HG02840 (cell line): ENCODE measurements at regions not wholly inside any gene's neighbourhood (a gene's known extent, or its start where the extent isn't known, plus 50 kb on each side); places are given as distances from the start of the nearest gene placed in this dataset.
"Not testable (repeated sequence)": the region's sequence is repeated elsewhere in the genome, so short reads cannot be mapped to it uniquely, and the experiment has no call there.

Experiments
- ATAC-seq: cut with Tn5 transposase; IDR thresholded peaks from one replicate; pipeline ENCODE4 v1.9.1; 2021; ENCODE audit warnings: mild to moderate bottlenecking, moderate library complexity, moderate number of reproducible peaks; ENCODE audit not compliant: unreplicated experiment, low FRiP score

DNA sequence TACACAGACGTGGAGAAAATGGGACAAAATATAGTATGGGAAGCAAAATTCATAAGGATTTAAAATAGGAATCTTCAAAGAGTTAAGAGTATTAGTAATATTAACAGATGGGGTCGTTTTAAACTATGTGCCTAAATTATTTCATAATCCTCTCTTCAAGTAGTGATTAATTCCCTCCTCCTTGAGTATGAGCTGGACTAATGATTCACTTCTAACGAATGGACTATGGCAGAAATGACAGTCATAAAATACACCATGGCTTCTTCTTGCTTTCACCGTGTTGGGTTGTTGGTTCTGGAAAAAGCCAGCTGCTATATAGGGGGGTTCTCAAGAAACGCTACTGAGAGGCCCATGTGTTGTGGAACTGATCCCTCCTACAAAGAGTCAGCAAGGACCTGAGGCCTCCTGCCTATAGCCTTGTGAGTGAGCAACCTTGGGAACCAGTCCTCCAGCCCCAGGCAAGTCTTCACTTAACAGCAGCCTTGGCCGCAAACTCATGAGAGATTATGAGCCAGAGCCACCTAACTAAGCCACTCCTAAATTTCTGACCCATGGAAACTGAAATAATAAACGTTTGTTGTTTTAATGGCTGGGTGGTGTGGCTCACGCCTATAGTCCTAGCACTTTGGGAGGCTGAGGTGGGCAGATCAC, 64.8 kb upstream of the ABHD2 start:
- no peak for ATAC-seq

DNA sequence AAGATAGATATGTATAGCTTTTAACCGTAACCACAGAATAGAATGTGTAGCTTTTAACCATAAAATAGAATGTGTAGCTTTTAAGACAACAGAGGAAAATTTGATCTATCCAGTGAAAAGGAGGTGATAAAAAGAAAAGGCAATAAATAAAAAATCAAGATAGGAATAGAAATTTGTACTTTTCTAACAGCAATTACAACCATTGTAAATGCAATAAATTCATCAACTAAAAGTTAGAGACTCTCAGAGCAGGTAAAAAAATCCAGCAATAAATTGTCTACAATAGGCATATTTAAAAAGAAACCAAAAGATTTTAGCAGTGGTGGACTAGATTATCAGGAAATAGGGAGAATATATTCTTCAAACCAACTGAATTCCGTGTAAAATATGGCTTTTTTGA, 63.8 kb upstream of the ABHD2 start:
- no peak for ATAC-seq

DNA sequence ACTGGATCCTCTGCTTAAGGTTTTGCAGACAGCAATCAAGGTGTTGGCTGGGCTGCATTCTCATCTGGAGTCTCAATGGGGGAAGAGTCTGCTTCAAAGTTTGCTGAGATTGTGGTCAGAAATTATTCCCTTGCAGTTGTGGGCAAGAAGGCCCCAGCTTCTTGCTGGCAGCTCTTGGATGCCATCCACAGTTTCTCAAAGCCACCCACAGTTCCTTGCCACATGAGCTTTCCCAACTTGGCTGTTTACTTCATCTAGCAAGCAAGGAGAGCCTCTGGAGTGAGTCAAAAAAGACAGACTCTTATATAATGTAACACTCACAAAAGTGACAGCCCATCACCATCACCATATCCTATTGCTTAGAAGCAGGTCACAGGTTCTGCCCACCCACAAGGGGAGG, 62.1 kb upstream of the ABHD2 start:
- ATAC-seq, result no peak

DNA sequence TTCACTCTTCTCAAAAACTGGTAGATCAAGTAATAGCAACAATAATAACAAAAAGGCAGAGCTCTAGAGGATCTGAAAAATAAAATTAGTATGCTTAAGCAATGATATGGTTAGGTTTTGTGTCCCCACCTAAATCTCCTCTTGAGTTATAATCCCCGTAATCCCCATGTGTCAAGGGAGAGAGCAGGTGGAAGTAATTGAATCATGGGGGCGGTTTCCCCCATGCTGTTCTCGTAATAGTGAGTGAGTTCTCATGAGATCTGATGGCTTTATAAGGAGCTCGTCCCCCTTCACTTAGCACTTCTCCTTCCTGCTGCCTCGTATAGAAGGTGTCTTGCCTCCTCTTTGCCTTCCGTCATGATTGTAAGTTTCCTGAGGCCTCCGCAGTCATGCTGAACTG, 60.2 kb upstream of the ABHD2 start:
- ATAC-seq, result no peak

DNA sequence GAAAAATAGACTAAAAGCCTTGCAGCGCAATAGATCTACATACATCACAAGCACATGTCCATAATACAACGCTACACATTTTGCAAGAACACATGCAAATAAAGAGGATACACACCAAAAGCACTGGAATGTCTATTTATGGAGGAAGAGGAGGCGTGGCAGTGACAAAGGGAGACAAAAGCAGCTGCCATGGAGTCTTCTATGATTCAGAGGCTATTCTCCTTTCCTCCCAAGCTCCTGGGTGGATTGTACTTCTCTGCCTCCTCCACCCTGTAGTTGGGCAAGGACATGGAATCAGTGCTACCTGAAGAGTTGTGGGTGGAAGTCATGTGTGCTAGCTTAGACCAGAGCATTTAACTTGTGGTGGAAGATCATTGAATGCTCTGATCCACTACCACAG, 57.9 kb upstream of the ABHD2 start:
- ATAC-seq, result no peak

DNA sequence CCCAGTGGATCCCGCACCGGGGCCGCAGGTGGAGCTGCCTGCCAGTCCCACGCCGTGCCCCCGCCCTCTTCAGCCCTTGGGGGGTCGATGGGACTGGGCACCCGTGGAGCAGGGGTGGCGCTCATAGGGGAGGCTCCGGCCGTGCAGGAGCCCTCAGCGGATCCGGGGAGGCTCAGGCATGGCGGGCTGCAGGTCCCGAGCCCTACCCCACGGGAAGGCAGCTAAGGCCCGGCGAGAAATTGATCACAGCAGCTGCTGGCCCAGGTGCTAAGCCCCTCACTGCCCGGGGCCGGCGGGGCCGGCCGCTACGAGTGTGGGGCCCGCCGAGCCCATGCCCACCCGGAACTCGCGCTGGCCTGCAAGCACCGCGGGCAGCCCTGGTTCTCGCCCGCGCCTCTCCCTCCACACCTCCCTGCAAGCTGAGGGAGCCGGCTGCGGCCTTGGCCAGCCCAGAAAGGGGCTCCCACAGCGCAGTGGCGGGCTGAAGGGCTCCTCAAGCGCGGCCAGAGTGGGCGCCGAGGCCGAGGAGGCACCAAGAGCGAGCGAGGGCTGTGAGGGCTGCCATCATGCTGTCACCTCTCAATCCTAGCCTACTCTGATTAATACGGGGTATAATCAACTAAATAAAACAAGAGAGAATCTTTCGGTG, 56.5 kb upstream of the ABHD2 start:
- ATAC-seq, result not testable (repeated sequence)

DNA sequence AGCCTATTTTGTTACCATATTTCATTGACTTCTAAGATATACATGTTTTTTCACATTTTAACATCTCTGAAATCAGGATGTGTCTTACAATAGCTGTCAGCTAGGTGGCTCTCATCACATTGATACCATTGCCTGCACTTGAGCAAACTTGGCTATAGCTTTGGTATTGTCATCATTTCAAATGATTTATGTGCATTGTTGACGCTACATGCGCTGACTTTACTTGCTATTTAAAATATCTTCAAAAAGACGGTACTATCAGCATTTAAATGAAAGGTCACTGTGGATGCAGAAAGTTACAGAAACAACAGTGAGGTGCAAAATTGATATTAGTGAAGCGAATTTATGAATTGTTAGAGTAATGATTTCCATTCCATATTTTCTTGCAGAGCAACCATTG, 54.0 kb upstream of the ABHD2 start:
- ATAC-seq, result no peak

DNA sequence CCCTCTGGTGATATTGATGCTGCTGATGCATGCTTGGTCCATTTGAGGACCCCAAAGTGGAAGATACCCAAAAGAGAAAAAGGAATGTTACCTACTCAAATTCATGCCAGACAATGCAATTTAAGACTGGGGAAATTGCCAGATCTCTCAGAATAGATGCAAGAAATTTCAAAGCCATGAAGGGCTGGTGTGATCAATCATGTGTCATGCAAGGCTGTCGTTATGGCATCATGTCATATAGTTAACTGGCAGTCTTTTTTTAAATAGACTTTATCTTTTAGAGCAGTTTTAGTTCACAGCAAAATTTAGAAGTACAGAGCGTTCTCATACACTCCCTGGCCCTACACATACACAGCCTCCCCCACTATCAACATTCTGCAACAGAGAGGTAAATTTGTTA, 53.1 kb upstream of the ABHD2 start:
- ATAC-seq, result no peak

DNA sequence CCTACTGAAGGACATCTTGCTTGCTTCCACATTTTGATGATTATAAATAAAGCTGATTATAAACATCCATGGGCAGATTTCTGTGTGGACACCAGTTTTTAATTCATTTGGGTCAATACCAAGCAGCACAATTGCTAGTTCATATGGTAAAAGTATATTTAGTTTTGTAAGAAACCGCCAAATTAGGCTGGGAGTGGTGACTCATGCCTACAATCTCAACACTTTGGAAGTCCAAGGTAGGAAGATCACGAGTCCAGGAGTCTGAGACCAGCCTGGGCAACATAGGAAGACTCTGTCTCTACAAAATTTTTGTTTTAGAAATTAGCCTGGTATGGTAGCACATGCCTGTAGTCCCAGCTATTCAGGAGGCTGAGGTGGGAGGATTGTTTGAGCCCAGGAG, 52.6 kb upstream of the ABHD2 start:
- ATAC-seq, result no peak

DNA sequence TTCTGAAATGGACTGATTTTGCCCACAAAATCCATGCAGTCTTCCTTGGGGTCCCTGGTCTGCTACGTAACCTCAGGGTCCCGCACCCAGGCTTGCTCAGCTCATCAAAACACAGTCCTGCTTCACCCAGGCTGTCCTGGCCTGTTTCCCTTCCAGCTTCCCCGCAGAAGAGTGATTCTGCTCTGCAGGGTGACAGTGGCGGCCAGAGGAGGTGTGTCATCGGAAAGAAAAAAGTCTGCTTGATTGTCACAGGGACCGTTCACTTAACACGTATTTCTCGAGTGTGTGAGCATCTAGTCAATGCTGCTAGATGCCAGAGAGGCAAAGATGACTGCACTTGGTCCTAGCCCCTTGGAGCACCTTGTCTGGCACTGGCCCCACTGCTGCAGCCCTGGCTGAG, 50.1 kb upstream of the ABHD2 start:
- no peak for ATAC-seq
